Activated CD4-positive, alpha-beta T cell treated with anti-CD3 and anti-CD28 coated beads for 24 hours (primary cell): ENCODE measurements at regions not wholly inside any gene's neighbourhood (a gene's known extent, or its start where the extent isn't known, plus 50 kb on each side); places are given as distances from the start of the nearest gene placed in this dataset.

Source experiments
- DNase-seq, 2 donors: peaks; one replicate each; pipeline ENCODE4 v3.0.0-alpha.2; 2020; ENCODE audit warnings: low read depth in 2 of 2

GRCh38 chr10:130463104-130463875, 327.1 kb downstream of the GLRX3 start:
- DNase-seq: no peak

DNA sequence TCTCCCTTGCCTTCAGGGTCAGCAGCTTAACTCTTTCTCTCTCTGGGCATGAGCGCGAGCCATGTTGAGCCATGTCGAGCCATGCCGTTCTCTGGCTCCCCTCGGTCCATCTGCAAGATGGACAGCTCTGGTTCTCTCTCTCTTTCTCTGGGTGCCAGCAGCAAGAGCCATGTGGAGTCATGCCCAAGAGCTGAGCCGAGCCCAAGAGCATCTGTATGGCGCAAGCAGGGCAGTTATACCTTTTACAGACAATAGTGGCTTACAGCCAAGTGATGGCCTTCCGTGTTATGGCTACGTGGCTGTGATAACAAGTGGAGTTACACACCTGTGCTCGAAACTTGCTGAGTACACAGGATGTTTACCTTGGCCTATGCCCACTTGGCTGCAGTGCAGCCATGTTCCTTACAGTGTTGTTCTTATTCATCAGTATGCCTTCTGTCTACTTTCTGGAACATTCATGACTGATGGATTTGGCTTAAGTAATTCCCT, 327.7 kb downstream of the GLRX3 start:
- DNase-seq: no peak

GRCh38 chr10:130464426-130464825, 328.2 kb downstream of the GLRX3 start:
- no peak for DNase-seq

DNA sequence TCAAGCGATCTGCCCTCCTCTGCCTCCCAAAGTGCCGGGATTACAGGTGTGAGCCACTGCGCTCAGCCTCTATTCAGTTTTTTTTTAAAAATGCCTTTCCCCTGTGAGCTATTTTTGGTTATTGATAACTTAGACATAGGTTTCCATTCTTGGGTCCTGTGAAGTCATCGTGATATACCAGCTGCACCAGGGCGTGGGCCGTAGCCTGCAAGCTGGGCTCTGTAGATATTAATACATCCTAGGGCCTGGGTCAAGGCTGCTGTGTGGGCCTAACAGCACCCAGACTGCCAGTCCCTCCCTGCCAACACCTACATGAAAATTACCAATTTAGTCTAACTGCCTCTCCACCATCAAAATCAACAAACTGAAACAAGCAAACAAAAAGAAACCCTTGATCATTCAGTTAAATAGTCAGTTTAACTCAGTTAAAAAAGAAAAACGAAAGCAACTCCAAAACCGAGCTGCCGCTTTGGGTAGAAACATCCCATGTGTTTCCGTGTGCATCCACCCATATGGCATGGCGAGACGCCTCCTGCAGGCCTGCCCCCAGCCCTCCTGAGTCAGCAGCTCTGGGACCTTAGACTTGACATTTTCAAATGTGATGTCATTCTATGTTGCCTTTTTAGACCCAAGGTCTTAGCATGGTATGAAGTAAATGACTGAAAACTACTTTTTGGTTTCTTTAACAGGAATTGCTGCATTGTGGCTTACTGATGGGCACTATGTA, 330.2 kb downstream of the GLRX3 start:
- no peak for DNase-seq

- no peak for DNase-seq
Observed at GRCh38 chr10:130470286-130470685, 334.1 kb downstream of the GLRX3 start.

DNA sequence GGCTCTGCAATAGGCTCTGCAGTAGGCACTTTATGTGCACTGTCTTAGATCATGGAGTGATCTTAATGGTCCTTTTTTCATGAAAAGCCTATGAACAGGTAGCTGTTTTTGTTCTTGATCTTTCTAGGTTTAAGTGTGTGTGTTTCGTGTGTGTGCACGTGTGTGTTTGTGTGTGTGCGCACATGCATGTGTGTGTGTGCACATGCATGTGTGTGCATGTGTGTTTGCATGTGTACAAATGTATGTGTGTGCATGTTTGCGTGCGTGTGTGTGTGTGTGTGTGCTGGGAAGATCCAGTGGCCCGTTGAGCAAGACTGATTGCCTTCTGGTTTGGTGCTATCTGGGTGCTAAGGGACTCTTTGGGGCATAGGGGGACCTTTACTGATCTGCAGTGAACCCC, 334.8 kb downstream of the GLRX3 start:
- no peak for DNase-seq

DNA sequence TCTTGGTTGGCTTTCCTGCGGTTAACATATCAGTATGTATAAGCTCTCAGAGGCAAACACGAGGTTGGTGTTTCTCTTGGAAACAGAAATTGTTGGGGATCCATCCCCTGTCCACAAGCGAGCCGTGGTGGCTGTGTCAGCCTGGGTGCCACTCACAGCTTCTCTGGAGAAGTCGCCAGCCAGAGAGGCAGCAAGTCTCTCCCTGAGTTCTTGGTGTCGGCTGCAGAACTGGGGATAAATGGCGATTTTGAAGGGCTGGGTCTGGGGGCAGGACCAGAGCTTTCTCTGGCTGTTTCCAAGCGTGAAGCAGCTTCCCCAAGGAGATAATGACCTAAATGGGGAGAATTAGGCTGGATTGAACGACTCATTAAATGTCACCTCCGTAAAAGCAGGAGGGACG, 335.3 kb downstream of the GLRX3 start:
- no peak for DNase-seq

- DNase-seq: no peak
Observed at GRCh38 chr10:130472236-130472635, 336.0 kb downstream of the GLRX3 start.

DNA sequence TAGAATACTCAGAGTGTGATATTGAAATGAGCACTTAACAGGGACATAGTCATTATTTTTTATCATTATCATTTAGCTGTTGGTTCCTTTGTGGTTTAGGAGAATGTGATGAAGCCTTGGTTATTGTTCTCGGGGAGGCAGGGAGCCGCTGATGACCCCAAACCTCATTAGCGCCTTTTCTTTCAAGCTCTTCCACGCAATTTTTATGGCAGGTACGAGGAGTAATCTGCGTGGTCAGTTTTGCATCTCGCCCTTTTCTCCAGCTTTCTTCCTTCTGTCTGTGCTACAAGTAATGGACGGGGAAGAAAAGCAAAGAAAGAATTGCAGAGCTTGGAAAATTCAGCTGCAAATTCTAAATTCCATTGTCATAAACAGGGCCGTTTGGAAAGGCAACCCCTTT, 338.4 kb downstream of the GLRX3 start:
- no peak for DNase-seq

DNA sequence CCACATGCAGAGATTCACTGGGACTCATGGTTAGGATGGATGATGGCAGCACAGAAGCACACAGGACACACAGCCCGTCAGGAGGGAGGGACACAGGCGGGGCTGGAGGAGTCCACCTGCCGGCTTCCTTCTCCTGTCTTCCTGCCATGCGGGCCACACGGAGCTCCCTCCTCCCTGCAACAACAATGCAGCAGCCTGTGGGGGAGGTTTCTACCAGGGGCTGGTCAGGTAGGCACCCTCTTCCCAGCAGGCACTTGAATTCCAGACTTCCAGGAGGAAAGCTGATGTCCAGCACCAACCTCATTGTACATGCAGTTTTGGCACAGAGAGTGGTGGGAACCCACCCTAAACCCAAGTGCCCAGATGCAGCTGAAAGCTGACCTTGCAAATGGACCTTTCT, 341.2 kb downstream of the GLRX3 start:
- DNase-seq: no peak

DNA sequence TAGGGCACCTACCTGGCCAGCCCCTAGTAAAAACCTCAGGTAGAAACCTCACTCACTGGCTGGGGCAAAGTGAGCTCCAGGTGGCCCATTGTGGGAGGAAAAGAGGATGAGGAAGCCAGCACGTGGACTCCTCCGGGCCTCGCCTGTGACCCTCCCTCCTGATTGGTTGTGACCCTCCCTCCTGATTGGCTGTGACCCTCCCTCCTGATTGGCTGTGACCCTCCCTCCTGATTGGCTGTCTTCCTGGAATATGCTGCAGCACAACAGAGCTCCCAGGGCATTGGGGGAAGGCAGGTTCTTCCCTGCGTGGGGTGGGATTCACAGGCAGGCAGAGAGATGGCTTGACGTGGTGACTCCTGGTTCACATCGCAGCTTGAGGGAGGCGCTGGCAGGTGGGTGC, 343.0 kb downstream of the GLRX3 start:
- DNase-seq: no peak

DNA sequence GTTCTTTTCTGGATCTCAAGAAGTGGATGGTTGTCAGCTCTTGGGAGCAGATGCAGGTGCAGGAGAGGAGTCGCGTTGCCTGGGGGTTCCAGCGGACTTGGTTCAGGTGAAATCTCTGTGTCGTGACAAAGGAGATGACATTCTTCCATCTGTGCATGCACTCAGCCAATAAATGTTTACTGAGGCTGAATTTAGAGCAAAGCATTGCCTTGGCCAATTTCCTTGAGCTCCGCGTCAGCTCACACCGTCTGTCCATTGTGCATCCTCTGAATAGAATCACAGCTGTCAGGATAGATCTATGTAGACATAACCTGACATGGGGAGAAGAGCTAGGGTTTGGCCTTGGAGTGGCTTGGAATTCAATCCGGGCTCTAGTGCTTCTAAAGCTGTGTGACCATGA, 343.7 kb downstream of the GLRX3 start:
- DNase-seq: no peak

GRCh38 chr10:130480491-130480890, 344.3 kb downstream of the GLRX3 start:
- DNase-seq: no peak

DNA sequence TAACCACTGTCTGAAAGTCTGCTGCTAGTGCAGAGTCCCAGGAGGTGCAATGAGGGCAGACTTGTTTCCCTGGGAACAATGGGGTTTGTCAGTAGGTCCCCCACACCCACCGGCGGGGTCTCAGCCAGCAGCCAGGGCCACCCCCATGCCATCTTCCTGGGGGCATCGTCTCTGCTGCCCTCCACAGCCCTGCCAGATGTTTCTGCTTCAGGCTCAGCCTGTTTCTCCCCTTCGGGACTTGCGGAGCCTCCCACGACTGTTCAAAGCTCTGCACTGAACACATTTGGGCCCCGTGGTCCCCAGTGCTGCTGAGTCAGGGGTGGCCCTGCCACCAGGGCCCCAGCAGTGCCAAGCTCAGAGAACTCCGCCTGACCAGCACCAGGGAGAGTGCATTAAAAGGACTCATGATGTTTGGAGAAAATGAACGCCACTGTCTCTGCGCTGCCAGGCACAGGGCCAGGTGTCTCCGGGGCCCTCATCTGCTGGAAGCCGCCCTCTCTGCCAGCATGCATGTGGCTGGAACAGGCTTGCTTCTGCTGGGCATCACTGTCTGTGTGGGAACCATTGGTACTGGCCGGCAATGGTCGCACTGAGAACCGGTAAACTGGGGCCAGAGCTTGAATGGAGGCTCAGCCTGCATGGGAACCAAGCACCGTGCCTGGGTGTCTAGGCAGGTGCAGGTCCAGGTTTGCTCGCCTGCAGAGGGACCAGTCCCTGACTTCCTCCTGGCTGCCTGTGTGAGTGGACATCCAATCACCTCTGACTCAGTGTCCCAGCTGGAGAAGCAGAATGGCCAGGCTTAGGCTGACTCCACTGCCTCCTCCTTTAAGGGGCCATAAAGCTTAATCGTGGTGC, 345.1 kb downstream of the GLRX3 start:
- no peak for DNase-seq

GRCh38 chr10:130481936-130482335, 345.7 kb downstream of the GLRX3 start:
- no peak for DNase-seq

GRCh38 chr10:130483691-130484467, 347.7 kb downstream of the GLRX3 start:
- DNase-seq: no peak

- DNase-seq: no peak
Observed at GRCh38 chr10:130484468-130485180, 348.4 kb downstream of the GLRX3 start.

DNA sequence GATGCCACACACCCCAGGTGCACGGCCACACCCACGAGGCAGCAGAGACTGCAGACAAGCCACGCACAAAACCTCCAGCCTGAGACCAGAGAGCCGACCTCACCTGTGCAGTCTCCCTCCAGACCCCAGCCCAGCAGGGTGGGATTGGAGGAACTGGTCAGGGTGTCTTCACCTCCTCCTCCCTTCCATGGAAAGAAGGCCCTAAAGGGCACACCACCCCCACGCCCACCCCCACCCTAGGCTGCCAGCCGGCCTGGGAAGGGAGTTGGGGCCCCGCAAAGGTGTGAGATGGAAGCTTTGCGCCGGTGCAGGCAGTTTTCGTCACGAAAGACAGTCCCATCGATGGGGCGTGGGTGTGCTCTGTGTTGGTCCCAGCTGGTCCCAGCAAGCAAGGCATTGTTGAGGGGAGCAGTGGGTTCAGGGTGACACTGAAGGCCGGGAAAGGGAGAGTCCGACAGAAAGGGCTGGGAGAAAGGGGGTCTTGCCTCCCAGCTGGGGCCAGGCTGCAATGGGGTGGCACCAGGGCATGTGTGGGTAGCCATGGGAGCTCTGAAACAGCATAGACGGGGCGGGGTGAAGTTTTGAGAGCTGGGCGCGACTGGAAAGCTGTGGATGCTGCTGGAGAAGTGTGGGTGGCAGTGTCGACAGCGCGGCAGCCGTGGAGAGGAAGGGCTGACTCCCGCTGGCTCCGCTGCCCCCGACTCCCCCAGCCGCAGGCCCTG, 349.2 kb downstream of the GLRX3 start:
- DNase-seq: no peak

- DNase-seq: no peak
Observed at GRCh38 chr10:130485958-130486895, 350.0 kb downstream of the GLRX3 start.
